OCI-LY3 (cell line): ENCODE measurements at regions not wholly inside any gene's neighbourhood (a gene's known extent, or its start where the extent isn't known, plus 50 kb on each side); places are given as distances from the start of the nearest gene placed in this dataset.

Experiments
- CTCF ChIP-seq: fragments of 200-600, 300-600 bp; sonication (generic); IDR thresholded peaks from 2 replicates; pipeline ENCODE4 v1.5.1; 2014; ENCODE audit warnings: antibody characterized with exemption, low read length, low read depth
- EZH2phosphoT487 ChIP-seq: fragments of 200-600 bp; shearing (Covaris generic); IDR thresholded peaks from 2 replicates; pipeline ENCODE4 v1.6.1; 2018; ENCODE audit warnings: antibody characterized with exemption, mixed run types, low read depth

- TF ChIP-seq CTCF, result no peak
- TF ChIP-seq EZH2phosphoT487, result no peak
Measured at GRCh38 chr2:160918258-160918657, 242.0 kb upstream of the TANK start.
